Loucy (cell line): ENCODE measurements at regions not wholly inside any gene's neighbourhood (a gene's known extent, or its start where the extent isn't known, plus 50 kb on each side); places are given as distances from the start of the nearest gene placed in this dataset.

Experiments
- CTCF ChIP-seq: fragments of 200-600 bp; sonication (generic); conservative IDR thresholded peaks from 2 replicates; pipeline ENCODE4 v1.5.1; 2014; ENCODE audit warnings: mild to moderate bottlenecking, antibody characterized with exemption, low read length
- EZH2phosphoT487 ChIP-seq: fragments of 200-600 bp; IDR thresholded peaks from 2 replicates; pipeline ENCODE4 v1.6.1; 2018; ENCODE audit warnings: antibody characterized with exemption, mild to moderate bottlenecking, moderate library complexity, borderline replicate concordance

DNA sequence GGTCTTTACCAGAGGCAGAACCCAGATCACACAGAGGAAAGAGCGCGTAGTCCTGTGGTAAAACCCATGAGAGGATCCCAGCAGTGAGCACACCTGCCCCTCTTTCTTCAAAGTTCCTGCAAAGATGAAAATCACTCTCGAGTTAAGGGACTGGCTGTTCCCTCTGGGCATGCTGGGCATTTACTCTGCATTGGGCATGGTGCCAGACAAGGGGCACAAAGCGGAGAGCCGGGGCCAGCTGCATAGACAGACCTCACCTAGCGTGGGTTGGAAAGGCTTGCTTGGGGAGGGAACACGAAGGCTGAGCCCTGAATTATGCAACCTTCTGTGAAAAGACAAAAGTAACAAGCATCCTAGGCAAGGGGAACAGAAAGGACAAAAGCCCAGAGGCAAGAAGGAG, 120.0 kb upstream of the TCERG1L start:
- TF ChIP-seq CTCF (no peak), EZH2phosphoT487 (no peak)
